OCI-LY1 (cell line): ENCODE measurements at regions not wholly inside any gene's neighbourhood (a gene's known extent, or its start where the extent isn't known, plus 50 kb on each side); places are given as distances from the start of the nearest gene placed in this dataset.

ENCODE experiments used
- H2AFZ ChIP-seq: fragments of 200-600 bp; sonication (generic), shearing (Covaris generic); 2 replicates; pipeline ENCODE4 v1.6.0; 2014; ENCODE audit warnings: antibody characterized with exemption, mild to moderate bottlenecking, low read length
- H3F3A ChIP-seq: fragments of 200-600 bp; sonication (generic), shearing (Covaris generic); 2 replicates; pipeline ENCODE4 v1.6.0; 2014; ENCODE audit warnings: mild to moderate bottlenecking, antibody characterized with exemption, low read length, moderate library complexity; ENCODE audit not compliant: insufficient read depth
- H3K27ac ChIP-seq: fragments of 200-600 bp; sonication (generic); 2 replicates; pipeline ENCODE4 v1.5.1; 2014; ENCODE audit warnings: low read length, mixed run types, mild to moderate bottlenecking, low read depth; ENCODE audit not compliant: poor library complexity, severe bottlenecking
- H3K27me3 ChIP-seq: fragments of 200-600 bp; sonication (generic); 2 replicates; pipeline ENCODE4 v1.6.0; 2014; ENCODE audit warnings: antibody characterized with exemption, mild to moderate bottlenecking, low read length, moderate library complexity; ENCODE audit not compliant: insufficient read depth
- H3K36me3 ChIP-seq: fragments of 200-600 bp; sonication (generic); 2 replicates; pipeline ENCODE4 v1.6.1; 2014; ENCODE audit warnings: mild to moderate bottlenecking, antibody characterized with exemption, low read length, moderate library complexity, mixed read lengths; ENCODE audit not compliant: insufficient read depth
- H3K4me1 ChIP-seq: fragments of 200-600 bp; sonication (generic); 2 replicates; pipeline ENCODE4 v1.5.1; 2014; ENCODE audit warnings: mild to moderate bottlenecking, low read length, moderate library complexity; ENCODE audit not compliant: insufficient read depth, severe bottlenecking
- H3K4me2 ChIP-seq: fragments of 200-600 bp; sonication (generic), shearing (Covaris generic); 2 replicates; pipeline ENCODE4 v1.6.1; 2014; ENCODE audit warnings: low read length
- H3K4me3 ChIP-seq: fragments of 200-600 bp; sonication (generic); 2 replicates; pipeline ENCODE4 v1.5.1; 2014; ENCODE audit warnings: low read length, low read depth, mild to moderate bottlenecking, mixed read lengths; ENCODE audit not compliant: poor library complexity, severe bottlenecking
- H3K79me2 ChIP-seq: fragments of 200-600 bp; shearing (Covaris generic); 2 replicates; pipeline ENCODE4 v1.6.1; 2016; ENCODE audit warnings: mixed run types, low read length, mixed read lengths; ENCODE audit not compliant: insufficient read depth
- H3K9ac ChIP-seq: fragments of 200-600 bp; sonication (generic), shearing (Covaris generic); 2 replicates; pipeline ENCODE4 v1.6.1; 2014; ENCODE audit warnings: mild to moderate bottlenecking, low read length, mixed read lengths
- H3K9me2 ChIP-seq: fragments of 200-600 bp; sonication (generic), shearing (Covaris generic); 2 replicates; pipeline ENCODE4 v1.6.1; 2014; ENCODE audit warnings: low read depth, mild to moderate bottlenecking, low read length, mixed read lengths
- H3K9me3 ChIP-seq: fragments of 200-600 bp; shearing (Covaris generic); 2 replicates; pipeline ENCODE4 v1.6.1; 2014; ENCODE audit warnings: low read length, mixed read lengths
- H4K20me1 ChIP-seq: fragments of 200-600 bp; sonication (generic), shearing (Covaris generic); 2 replicates; pipeline ENCODE4 v1.6.0; 2016; ENCODE audit warnings: mild to moderate bottlenecking, low read length; ENCODE audit not compliant: insufficient read depth
- EZH2 ChIP-seq: fragments of 200-600 bp; sonication (generic), shearing (Covaris generic); IDR thresholded peaks from 2 replicates; pipeline ENCODE4 v1.8.0; 2017; ENCODE audit warnings: borderline replicate concordance, mixed run types, mild to moderate bottlenecking, antibody characterized with exemption, low read length, moderate library complexity, mixed read lengths
- TF ChIP-seq, protein P1 (sequence below): fragments of 200-600 bp; sonication (generic), shearing (Covaris generic); IDR thresholded peaks from 2 replicates; pipeline ENCODE4 v1.5.1; 2017; ENCODE audit warnings: mild to moderate bottlenecking, antibody characterized with exemption, low read length, moderate library complexity, mixed read lengths

DNA sequence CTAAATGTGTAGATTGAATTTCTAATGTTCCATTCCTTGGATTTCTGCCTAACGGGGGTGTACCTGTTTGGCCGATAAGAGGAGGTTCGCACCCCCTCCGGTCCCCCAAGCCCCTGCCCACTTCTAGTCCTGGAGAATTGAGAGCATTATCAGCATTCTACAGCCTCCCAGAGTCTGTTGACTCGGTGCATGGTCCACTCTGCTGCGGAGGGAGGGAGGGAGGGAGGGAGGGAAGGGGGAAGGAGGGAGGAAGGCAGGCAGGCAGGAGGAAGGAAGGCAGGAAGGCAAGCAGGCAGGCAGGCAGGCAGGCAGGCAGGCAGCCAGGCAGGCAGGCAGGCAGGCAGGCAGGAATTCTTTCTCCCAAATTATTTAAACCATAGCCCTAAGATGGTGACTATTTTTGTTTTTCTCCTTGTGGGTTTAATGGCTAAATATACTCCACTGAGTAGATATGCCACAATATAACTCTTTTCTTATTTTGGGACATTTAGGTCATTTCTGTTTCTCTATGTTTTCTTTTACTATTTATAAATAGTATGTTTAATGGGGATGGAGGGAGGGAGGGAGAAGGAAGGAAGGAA lies 69.5 kb upstream of the CHST15 start:
- peaks cover 21% of the 10 kb centered on the region for H3K4me1 ChIP-seq
- H3K9ac ChIP-seq = no peak overlapping the region
- no peaks in the 10 kb centered on the region for H3K9me3 ChIP-seq
- H2AFZ ChIP-seq = no peak overlapping the region
- H3K27ac ChIP-seq = no peak overlapping the region
- no peaks in the 10 kb centered on the region; the same call in 1 of the 2 replicates for H3K36me3 ChIP-seq
- H3K9me2 ChIP-seq = no peaks in the 10 kb centered on the region
- TF ChIP-seq, protein P1, sequence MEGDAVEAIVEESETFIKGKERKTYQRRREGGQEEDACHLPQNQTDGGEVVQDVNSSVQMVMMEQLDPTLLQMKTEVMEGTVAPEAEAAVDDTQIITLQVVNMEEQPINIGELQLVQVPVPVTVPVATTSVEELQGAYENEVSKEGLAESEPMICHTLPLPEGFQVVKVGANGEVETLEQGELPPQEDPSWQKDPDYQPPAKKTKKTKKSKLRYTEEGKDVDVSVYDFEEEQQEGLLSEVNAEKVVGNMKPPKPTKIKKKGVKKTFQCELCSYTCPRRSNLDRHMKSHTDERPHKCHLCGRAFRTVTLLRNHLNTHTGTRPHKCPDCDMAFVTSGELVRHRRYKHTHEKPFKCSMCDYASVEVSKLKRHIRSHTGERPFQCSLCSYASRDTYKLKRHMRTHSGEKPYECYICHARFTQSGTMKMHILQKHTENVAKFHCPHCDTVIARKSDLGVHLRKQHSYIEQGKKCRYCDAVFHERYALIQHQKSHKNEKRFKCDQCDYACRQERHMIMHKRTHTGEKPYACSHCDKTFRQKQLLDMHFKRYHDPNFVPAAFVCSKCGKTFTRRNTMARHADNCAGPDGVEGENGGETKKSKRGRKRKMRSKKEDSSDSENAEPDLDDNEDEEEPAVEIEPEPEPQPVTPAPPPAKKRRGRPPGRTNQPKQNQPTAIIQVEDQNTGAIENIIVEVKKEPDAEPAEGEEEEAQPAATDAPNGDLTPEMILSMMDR = no peak
- TF ChIP-seq EZH2 = no peak
- no peaks in the 10 kb centered on the region for H3F3A ChIP-seq
- no peak overlapping the region for H3K4me2 ChIP-seq
- no peaks in the 10 kb centered on the region for H4K20me1 ChIP-seq
- H3K4me3 ChIP-seq = no peak overlapping the region
- peaks cover 8% of the 10 kb centered on the region; the same call in 1 of the 2 replicates for H3K27me3 ChIP-seq
- H3K79me2 ChIP-seq = no peaks in the 10 kb centered on the region

DNA sequence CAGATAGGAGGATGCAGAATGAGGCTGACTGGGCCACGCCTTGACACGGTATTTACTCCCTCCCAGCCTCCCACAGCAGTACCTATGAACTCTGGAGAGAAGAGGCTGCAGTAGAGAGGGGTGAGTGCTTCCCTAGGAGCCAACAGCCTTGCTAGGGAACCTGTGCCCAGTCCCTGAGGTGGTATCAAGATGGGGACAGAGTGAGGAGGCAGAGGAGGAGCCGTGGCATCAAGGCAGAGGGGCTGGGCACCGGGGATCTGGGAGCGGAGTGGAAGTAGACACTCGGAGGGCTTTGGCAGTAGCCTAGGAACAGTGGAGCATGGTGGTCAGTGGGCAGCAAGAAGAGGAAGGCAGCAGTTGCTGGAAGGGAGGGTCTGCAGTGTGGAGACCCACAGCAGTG lies 68.7 kb upstream of the CHST15 start:
- Histone ChIP-seq H2AFZ (no peak overlapping the region), H3K4me1 (peaks cover 21% of the 10 kb centered on the region), H3K36me3 (no peaks in the 10 kb centered on the region; the same call in 1 of the 2 replicates), H3K4me2 (no peak overlapping the region), H3K79me2 (no peaks in the 10 kb centered on the region), H3K9ac (no peak overlapping the region), H3K4me3 (no peak overlapping the region), H3K27me3 (peaks cover 8% of the 10 kb centered on the region; the same call in 1 of the 2 replicates), H3K9me3 (no peaks in the 10 kb centered on the region), H3K9me2 (no peaks in the 10 kb centered on the region), H3K27ac (no peak overlapping the region), H3F3A (no peaks in the 10 kb centered on the region), H4K20me1 (no peaks in the 10 kb centered on the region)
- TF ChIP-seq, protein P1 = no peak
- TF ChIP-seq EZH2 = no peak

DNA sequence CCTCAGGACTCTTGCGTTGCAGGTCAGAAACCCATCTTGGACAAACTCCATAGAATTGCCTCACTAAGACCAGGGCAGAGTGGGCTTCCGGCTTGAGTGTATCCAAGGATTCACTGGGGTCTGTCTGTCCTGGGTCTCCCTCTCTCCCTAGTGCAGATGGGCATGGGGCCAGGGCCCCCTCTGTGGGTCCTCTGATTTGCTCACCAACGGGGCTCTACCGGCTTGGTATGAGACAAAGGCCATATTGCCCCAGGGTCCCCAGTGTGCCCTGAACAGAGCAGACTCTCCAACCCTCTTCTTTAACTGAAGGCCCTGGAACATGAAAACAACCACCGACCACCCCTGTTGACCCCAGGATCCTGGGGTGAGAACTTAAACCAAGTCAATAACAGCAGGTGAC lies 68.2 kb upstream of the CHST15 start:
- H3K4me2 ChIP-seq = no peak overlapping the region

More for the DNA sequence above, 68.2 kb upstream of the CHST15 start:
- H3K36me3 ChIP-seq = no peaks in the 10 kb centered on the region; the same call in 1 of the 2 replicates
- H3K9ac ChIP-seq = no peak overlapping the region
- H3K4me1 ChIP-seq = peaks cover 21% of the 10 kb centered on the region
- H3K79me2 ChIP-seq = no peaks in the 10 kb centered on the region
- no peaks in the 10 kb centered on the region for H3F3A ChIP-seq
- no peak overlapping the region for H2AFZ ChIP-seq
- no peaks in the 10 kb centered on the region for H3K9me2 ChIP-seq
- no peaks in the 10 kb centered on the region for H4K20me1 ChIP-seq
- H3K27me3 ChIP-seq = peaks cover 8% of the 10 kb centered on the region; the same call in 1 of the 2 replicates
- no peak overlapping the region for H3K4me3 ChIP-seq
- no peak overlapping the region for H3K27ac ChIP-seq
- H3K9me3 ChIP-seq = no peaks in the 10 kb centered on the region
- TF ChIP-seq, protein P1 = no peak
- no peak for TF ChIP-seq EZH2
